Thyroid gland (tissue), 4 donors: ENCODE measurements at regions not wholly inside any gene's neighbourhood (a gene's known extent, or its start where the extent isn't known, plus 50 kb on each side); places are given as distances from the start of the nearest gene placed in this dataset.

Experiments used
- DNase-seq, 2 donors: peaks; one replicate each; pipeline ENCODE4 v3.0.0-alpha.2; 2019
- H3K27ac ChIP-seq, 3 donors: fragments of 200-600 bp; sonication (generic); 1 replicate in 2 of 3; 2 replicates in 1 of 3; pipeline ENCODE4 v1.5.1; 2016 to 2019; ENCODE audit warnings: mild to moderate bottlenecking in 1 of 3, moderate library complexity in 1 of 3
- H3K27me3 ChIP-seq: fragments of 200-600 bp; sonication (generic); one replicate; pipeline ENCODE4 v1.5.1; 2019
- H3K36me3 ChIP-seq, 2 donors: fragments of 200-600 bp; sonication (generic); one replicate each; pipeline ENCODE4 v1.5.1; 2016 to 2019
- H3K4me1 ChIP-seq, 2 donors: fragments of 200-600 bp; sonication (generic); one replicate each; pipeline ENCODE4 v1.5.1; 2017 to 2019
- H3K4me3 ChIP-seq, 3 donors: fragments of 200-600 bp; sonication (generic); replicated peaks in 1 of 3; 1 replicate in 2 of 3; 2 replicates in 1 of 3; pipeline ENCODE4 v1.5.1; 2016; ENCODE audit warnings: mild to moderate bottlenecking in 1 of 3
- H3K9me3 ChIP-seq: fragments of 200-600 bp; sonication (generic); one replicate; pipeline ENCODE4 v1.5.1; 2017
- CTCF ChIP-seq, 6 experiments: fragments of 200-600 bp in 3 of 6; fragments of 450-650 bp in 3 of 6; sonication (generic) in 3 of 6; IDR thresholded peaks; one replicate each; pipeline ENCODE4 v1.5.1; 2016 to 2019; ENCODE audit warnings: antibody characterized with exemption in 6 of 6, mild to moderate bottlenecking in 2 of 6, inconsistent platforms in 1 of 6, moderate library complexity in 1 of 6
- POLR2A ChIP-seq, 2 donors: fragments of 450-650 bp; IDR thresholded peaks; one replicate each; pipeline ENCODE4 v1.6.1; 2017; ENCODE audit warnings: antibody characterized with exemption in 2 of 2, mild to moderate bottlenecking in 2 of 2, moderate library complexity in 1 of 2
- WGBS, 2 donors: methylation state at CpG; one replicate each; pipeline ENCODE4 v1.1.5; 2017; 5-methylcytosine and 5-hydroxymethylcytosine counted together
- intact Hi-C: fragments of 100-400 bp; cut with DNase I; formaldehyde crosslinking; loops from one replicate; pipeline ENCODE4 v1.15.1; 2023

DNA sequence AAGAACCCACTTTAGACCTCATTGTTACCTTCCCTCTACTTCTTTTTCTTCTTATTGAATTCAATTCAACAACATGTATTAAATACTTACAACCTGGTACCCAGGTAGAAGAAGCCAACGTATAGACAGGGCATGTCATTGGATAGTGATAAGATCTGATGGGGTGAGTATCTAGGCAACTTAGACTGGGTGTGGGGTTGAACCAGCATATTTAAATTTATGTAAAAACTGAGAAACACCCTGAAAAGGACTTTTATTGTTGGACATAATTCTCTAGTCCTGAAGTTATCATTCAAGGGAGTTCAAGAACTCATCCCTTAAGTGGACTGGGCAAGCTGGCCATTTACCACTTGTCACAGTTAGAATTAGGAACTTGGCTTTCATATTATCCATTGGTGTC is 139.2 kb downstream of the ZIC5 start:
- intact Hi-C loops: no loop called here
- Histone ChIP-seq H3K27ac (no peak overlapping the region), H3K36me3 (no peaks in the 10 kb centered on the region), H3K9me3 (no peaks in the 10 kb centered on the region), H3K4me3 (no peak overlapping the region), H3K27me3 (no peaks in the 10 kb centered on the region), H3K4me1 (no peaks in the 10 kb centered on the region)
- TF ChIP-seq CTCF (IDR thresholded peaks at IDR 0.05): no peak
- no peak for TF ChIP-seq POLR2A (IDR thresholded peaks at IDR 0.05)
- no peak for DNase-seq
- 81 to 94% methylated on average over 1 of the region's 1 CpG for WGBS, 2 donors

- H3K36me3 ChIP-seq: no peaks in the 10 kb centered on the region
- no peak for TF ChIP-seq POLR2A (IDR thresholded peaks at IDR 0.05)
- TF ChIP-seq CTCF (IDR thresholded peaks at IDR 0.05): no peak
- H3K27me3 ChIP-seq: no peaks in the 10 kb centered on the region
- H3K27ac ChIP-seq: no peak overlapping the region
- no peaks in the 10 kb centered on the region for H3K4me1 ChIP-seq
- DNase-seq: no peak
- no peaks in the 10 kb centered on the region for H3K9me3 ChIP-seq
- no peak overlapping the region for H3K4me3 ChIP-seq
- intact Hi-C loops: no loop called here
- WGBS, 2 donors: 91 to 92% methylated on average over 3 of the region's 3 CpGs
These were observed 140.6 kb downstream of the ZIC5 start for GRCh38 chr13:99830931-99831330.

- Histone ChIP-seq H3K36me3 (no peaks in the 10 kb centered on the region), H3K4me1 (no peaks in the 10 kb centered on the region), H3K9me3 (no peaks in the 10 kb centered on the region), H3K27me3 (no peaks in the 10 kb centered on the region), H3K27ac (no peak overlapping the region), H3K4me3 (no peak overlapping the region)
- TF ChIP-seq POLR2A (IDR thresholded peaks at IDR 0.05) (no peak), CTCF (IDR thresholded peaks at IDR 0.05) (no peak)
- no peak for DNase-seq
- intact Hi-C loops: no loop called here
- 93 to 94% methylated on average over 12 of the region's 12 CpGs for WGBS, 2 donors
These were observed 141.9 kb downstream of the ZIC5 start for GRCh38 chr13:99829593-99830239.

DNA sequence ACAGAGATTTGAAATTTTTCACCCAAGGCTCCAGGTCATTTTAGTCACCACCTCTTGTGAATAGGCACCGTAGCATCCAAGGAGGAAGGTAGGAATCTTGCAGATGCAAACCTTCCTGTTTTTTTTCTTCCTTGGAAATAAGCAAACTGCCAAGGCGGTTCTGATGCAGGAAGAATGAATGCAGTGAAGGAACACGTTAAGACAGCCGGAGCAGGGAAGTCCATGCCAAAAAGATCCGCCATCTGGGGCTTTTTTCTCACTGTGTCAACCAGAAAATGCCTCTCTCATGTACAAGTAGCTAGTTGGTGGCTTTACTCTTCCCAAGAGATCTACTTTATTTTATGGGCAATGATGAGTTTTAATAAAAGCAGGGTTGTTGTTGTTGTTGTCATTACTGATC is 142.4 kb downstream of the ZIC5 start:
- DNase-seq: no peak
- H3K36me3 ChIP-seq: no peaks in the 10 kb centered on the region
- no peaks in the 10 kb centered on the region for H3K27me3 ChIP-seq
- TF ChIP-seq POLR2A (IDR thresholded peaks at IDR 0.05) (no peak), CTCF (IDR thresholded peaks at IDR 0.05) (no peak)
- H3K9me3 ChIP-seq: no peaks in the 10 kb centered on the region
- no peak overlapping the region for H3K27ac ChIP-seq
- WGBS, 2 donors: 84 to 86% methylated on average over 5 of the region's 5 CpGs
- H3K4me1 ChIP-seq: no peaks in the 10 kb centered on the region
- intact Hi-C loops: no loop called here
- no peak overlapping the region for H3K4me3 ChIP-seq

- DNase-seq: no peak
- intact Hi-C loops: no loop called here
- WGBS, 2 donors: 90 to 94% methylated on average over 8 of the region's 8 CpGs
- H3K27me3 ChIP-seq: no peaks in the 10 kb centered on the region
- H3K4me1 ChIP-seq: no peaks in the 10 kb centered on the region
- no peak overlapping the region for H3K4me3 ChIP-seq
- no peak for TF ChIP-seq POLR2A (IDR thresholded peaks at IDR 0.05)
- TF ChIP-seq CTCF (IDR thresholded peaks at IDR 0.05): no peak
- H3K27ac ChIP-seq: no peak overlapping the region
- H3K36me3 ChIP-seq: no peaks in the 10 kb centered on the region
- H3K9me3 ChIP-seq: no peaks in the 10 kb centered on the region
These were observed 142.8 kb downstream of the ZIC5 start for GRCh38 chr13:99828735-99829134.
